H9 (cell line): ENCODE measurements at regions not wholly inside any gene's neighbourhood (a gene's known extent, or its start where the extent isn't known, plus 50 kb on each side); places are given as distances from the start of the nearest gene placed in this dataset.

Source experiments
- DNase-seq: peaks from one replicate; pipeline ENCODE4 v3.0.0-alpha.2; 2017
- H2AFZ ChIP-seq: one replicate; pipeline ENCODE4 v1.6.1; 2013; ENCODE audit warnings: mild to moderate bottlenecking, low read length, control low read depth, moderate library complexity
- H2AK5ac ChIP-seq: 2 replicates; pipeline ENCODE4 v1.6.1; 2013; ENCODE audit warnings: low read length, control low read depth, mixed read lengths; ENCODE audit not compliant: insufficient read length
- H2BK120ac ChIP-seq: one replicate; pipeline ENCODE4 v1.6.1; 2013; ENCODE audit warnings: low read depth, mild to moderate bottlenecking, low read length, control low read depth, inconsistent platforms; ENCODE audit not compliant: poor library complexity, severe bottlenecking
- H2BK12ac ChIP-seq: 2 replicates; pipeline ENCODE4 v1.6.1; 2013; ENCODE audit warnings: low read length, control low read depth, mixed read lengths, low read depth; ENCODE audit not compliant: insufficient read length
- H2BK15ac ChIP-seq: 2 replicates; pipeline ENCODE4 v1.6.1; 2013; ENCODE audit warnings: low read depth, low read length, control low read depth
- H2BK20ac ChIP-seq: one replicate; pipeline ENCODE4 v1.6.1; 2013; ENCODE audit warnings: low read depth, mild to moderate bottlenecking, low read length, control low read depth, inconsistent platforms; ENCODE audit not compliant: poor library complexity, severe bottlenecking
- H2BK5ac ChIP-seq: 2 replicates; pipeline ENCODE4 v1.6.1; 2013; ENCODE audit warnings: low read length, control low read depth, mixed read lengths; ENCODE audit not compliant: insufficient read length
- H3K14ac ChIP-seq: 2 replicates; pipeline ENCODE4 v1.6.1; 2013; ENCODE audit warnings: low read length, control low read depth; ENCODE audit not compliant: insufficient read depth
- H3K18ac ChIP-seq: 2 replicates; pipeline ENCODE4 v1.6.1; 2013; ENCODE audit warnings: low read depth, mild to moderate bottlenecking, mixed read lengths, low read length, control low read depth; ENCODE audit not compliant: insufficient read length
- H3K23ac ChIP-seq: 2 replicates; pipeline ENCODE4 v1.6.1; 2013; ENCODE audit warnings: low read length, control low read depth, mixed read lengths, low read depth; ENCODE audit not compliant: insufficient read length
- H3K23me2 ChIP-seq: 2 replicates; pipeline ENCODE4 v1.6.1; 2013; ENCODE audit warnings: low read depth, mild to moderate bottlenecking, mixed read lengths, low read length, control low read depth; ENCODE audit not compliant: insufficient read length, poor library complexity, severe bottlenecking
- H3K27ac ChIP-seq: 2 replicates; pipeline ENCODE4 v1.5.1; 2013; ENCODE audit warnings: low read length, control low read depth, mixed read lengths, low read depth; ENCODE audit not compliant: insufficient read length
- H3K27me3 ChIP-seq: 2 replicates; pipeline ENCODE4 v1.6.1; 2013; ENCODE audit warnings: low read length, control low read depth, inconsistent platforms; ENCODE audit not compliant: insufficient read depth
- H3K4ac ChIP-seq: 2 replicates; pipeline ENCODE4 v1.6.1; 2013; ENCODE audit warnings: low read depth, mild to moderate bottlenecking, control low read depth, inconsistent platforms, low read length, moderate library complexity
- H3K4me1 ChIP-seq: 2 replicates; pipeline ENCODE4 v1.6.1; 2013; ENCODE audit warnings: low read length, control low read depth, inconsistent platforms; ENCODE audit not compliant: insufficient read depth
- H3K4me2 ChIP-seq: 2 replicates; pipeline ENCODE4 v1.6.1; 2013; ENCODE audit warnings: low read length, control low read depth, mixed read lengths; ENCODE audit not compliant: insufficient read length, insufficient read depth
- H3K56ac ChIP-seq: 2 replicates; pipeline ENCODE4 v1.6.1; 2013; ENCODE audit warnings: low read depth, mild to moderate bottlenecking, mixed read lengths, low read length, control low read depth; ENCODE audit not compliant: insufficient read length
- H3K79me1 ChIP-seq: 2 replicates; pipeline ENCODE4 v1.6.1; 2013; ENCODE audit warnings: low read depth, mild to moderate bottlenecking, moderate library complexity, low read length, control low read depth, inconsistent platforms; ENCODE audit not compliant: insufficient read depth, poor library complexity, severe bottlenecking
- H3K79me2 ChIP-seq: 2 replicates; pipeline ENCODE4 v1.6.1; 2013; ENCODE audit warnings: low read length, control low read depth, inconsistent platforms; ENCODE audit not compliant: insufficient read depth
- H3K9ac ChIP-seq: 2 replicates; pipeline ENCODE4 v1.6.1; 2013; ENCODE audit warnings: low read length, control low read depth, mixed read lengths; ENCODE audit not compliant: insufficient read length; ENCODE audit errors: extremely low read depth
- H3K9me3 ChIP-seq: one replicate; pipeline ENCODE4 v1.6.1; 2013; ENCODE audit warnings: low read depth, low read length, inconsistent platforms; ENCODE audit not compliant: control insufficient read depth
- H3T11ph ChIP-seq: one replicate; pipeline ENCODE4 v1.6.1; 2013; ENCODE audit warnings: mild to moderate bottlenecking, low read length, control low read depth, inconsistent platforms
- H4K20me1 ChIP-seq: one replicate; pipeline ENCODE4 v1.6.1; 2013; ENCODE audit not compliant: control insufficient read depth, insufficient read length, insufficient read depth
- H4K5ac ChIP-seq: 2 replicates; pipeline ENCODE4 v1.6.1; 2013; ENCODE audit warnings: low read depth, mild to moderate bottlenecking, mixed read lengths, low read length, control low read depth; ENCODE audit not compliant: insufficient read length
- H4K8ac ChIP-seq: replicated peaks from 2 replicates; pipeline ENCODE4 v1.6.1; 2013; ENCODE audit warnings: low read length, control low read depth, mixed read lengths, low read depth; ENCODE audit not compliant: insufficient read length
- H4K91ac ChIP-seq: 2 replicates; pipeline ENCODE4 v1.6.1; 2013; ENCODE audit warnings: low read depth, mild to moderate bottlenecking, moderate library complexity, mixed read lengths, low read length, control low read depth; ENCODE audit not compliant: insufficient read length
- H3K27ac Mint-ChIP-seq, 3 experiments: 2 replicates in 2 of 3; 3 replicates in 1 of 3; pipeline ENCODE4 v1.8.0; 2020 to 2021; ENCODE audit warnings: mixed read lengths in 3 of 3, mild to moderate bottlenecking in 1 of 3, moderate library complexity in 1 of 3
- H3K27me3 Mint-ChIP-seq: 2 replicates; pipeline ENCODE4 v1.8.0; 2021; ENCODE audit warnings: low read depth, mild to moderate bottlenecking, moderate library complexity, mixed read lengths
- H3K36me3 Mint-ChIP-seq, 3 experiments: 2 replicates in 2 of 3; 3 replicates in 1 of 3; pipeline ENCODE4 v1.8.0; 2020 to 2021; ENCODE audit warnings: low read depth in 3 of 3, mixed read lengths in 3 of 3; ENCODE audit not compliant: insufficient read depth in 1 of 3
- H3K4me1 Mint-ChIP-seq, 2 experiments: 2 replicates each; pipeline ENCODE4 v1.8.0; 2020; ENCODE audit warnings: mixed read lengths in 2 of 2
- H3K4me3 Mint-ChIP-seq, 2 experiments: 2 replicates in 1 of 2; 3 replicates in 1 of 2; pipeline ENCODE4 v1.8.0; 2020 to 2021; ENCODE audit warnings: mild to moderate bottlenecking in 2 of 2, mixed read lengths in 2 of 2, moderate library complexity in 1 of 2
- H3K9me3 Mint-ChIP-seq, 2 experiments: 2 replicates in 1 of 2; 3 replicates in 1 of 2; pipeline ENCODE4 v1.8.0; 2020; ENCODE audit warnings: mild to moderate bottlenecking in 2 of 2, mixed read lengths in 2 of 2, moderate library complexity in 1 of 2
- WGBS: extraction: QIAGEN DNeasy Blood & Tissue Kit; methylation state at CpG from one replicate; pipeline ENCODE4 v1.1.7; 2013; ENCODE audit warnings: missing lambda C conversion rate, low lambda C conversion rate, mixed read lengths; ENCODE audit not compliant: insufficient read length; ENCODE audit errors: extremely low coverage; 5-methylcytosine and 5-hydroxymethylcytosine counted together
- TF ChIP-seq, protein P1 (sequence below): fragments of 200-600 bp; sonication (generic); conservative IDR thresholded peaks from 3 replicates; pipeline ENCODE4 v1.8.0; 2021; ENCODE audit warnings: antibody characterized with exemption, mild to moderate bottlenecking

GRCh38 chr3:34869696-34870095 lies 769.6 kb upstream of the ARPP21 start:
- no peak overlapping the region for H3K4ac ChIP-seq
- H3K56ac ChIP-seq: no peak overlapping the region
- H3K18ac ChIP-seq: no peak overlapping the region
- H3K9ac ChIP-seq: no peak overlapping the region
- H3K23ac ChIP-seq: no peak overlapping the region
- no peak overlapping the region for H4K5ac ChIP-seq
- Mint-ChIP-seq H3K36me3 (no peaks in the 10 kb centered on the region), H3K27ac (no peak overlapping the region), H3K27me3 (no peaks in the 10 kb centered on the region), H3K4me1 (peaks cover 17 to 22% of the 10 kb centered on the region in 2 experiments), H3K9me3 (no peaks in the 10 kb centered on the region), H3K4me3 (no peak overlapping the region)
- H3K14ac ChIP-seq: no peak overlapping the region
- H3K79me2 ChIP-seq: no peaks in the 10 kb centered on the region
- no peak for DNase-seq
- no peaks in the 10 kb centered on the region for H3K27me3 ChIP-seq
- H2BK20ac ChIP-seq: no peak overlapping the region
- no peak overlapping the region for H4K8ac ChIP-seq
- no peak overlapping the region for H2AK5ac ChIP-seq
- H2BK120ac ChIP-seq: no peak overlapping the region
- TF ChIP-seq, protein P1, sequence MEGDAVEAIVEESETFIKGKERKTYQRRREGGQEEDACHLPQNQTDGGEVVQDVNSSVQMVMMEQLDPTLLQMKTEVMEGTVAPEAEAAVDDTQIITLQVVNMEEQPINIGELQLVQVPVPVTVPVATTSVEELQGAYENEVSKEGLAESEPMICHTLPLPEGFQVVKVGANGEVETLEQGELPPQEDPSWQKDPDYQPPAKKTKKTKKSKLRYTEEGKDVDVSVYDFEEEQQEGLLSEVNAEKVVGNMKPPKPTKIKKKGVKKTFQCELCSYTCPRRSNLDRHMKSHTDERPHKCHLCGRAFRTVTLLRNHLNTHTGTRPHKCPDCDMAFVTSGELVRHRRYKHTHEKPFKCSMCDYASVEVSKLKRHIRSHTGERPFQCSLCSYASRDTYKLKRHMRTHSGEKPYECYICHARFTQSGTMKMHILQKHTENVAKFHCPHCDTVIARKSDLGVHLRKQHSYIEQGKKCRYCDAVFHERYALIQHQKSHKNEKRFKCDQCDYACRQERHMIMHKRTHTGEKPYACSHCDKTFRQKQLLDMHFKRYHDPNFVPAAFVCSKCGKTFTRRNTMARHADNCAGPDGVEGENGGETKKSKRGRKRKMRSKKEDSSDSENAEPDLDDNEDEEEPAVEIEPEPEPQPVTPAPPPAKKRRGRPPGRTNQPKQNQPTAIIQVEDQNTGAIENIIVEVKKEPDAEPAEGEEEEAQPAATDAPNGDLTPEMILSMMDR: no peak
- peaks cover 4% of the 10 kb centered on the region; the same call in 1 of the 2 replicates for H3K4me1 ChIP-seq
- no peak overlapping the region for H4K91ac ChIP-seq
- H2BK5ac ChIP-seq: no peak overlapping the region
- H3K23me2 ChIP-seq: no peaks in the 10 kb centered on the region
- no peak overlapping the region for H2BK12ac ChIP-seq
- no peak overlapping the region for H2BK15ac ChIP-seq
- no peaks in the 10 kb centered on the region for H3K9me3 ChIP-seq
- H3T11ph ChIP-seq: no peak overlapping the region
- no peaks in the 10 kb centered on the region for H4K20me1 ChIP-seq
- H2AFZ ChIP-seq: no peak overlapping the region
- WGBS: no CpG with 5 or more reads among the region's 1 CpG
- H3K79me1 ChIP-seq: no peaks in the 10 kb centered on the region
- H3K27ac ChIP-seq: no peak overlapping the region
- H3K4me2 ChIP-seq: no peak overlapping the region
